ENCODE measurements at regions not wholly inside any gene's neighbourhood (a gene's known extent, or its start where the extent isn't known, plus 50 kb on each side); places are given as distances from the start of the nearest gene placed in this dataset.

- TF ChIP-seq REST (IDR thresholded peaks at IDR 0.05; ENCODE audit: low read depth) (no peak), EGR1 (IDR thresholded peaks at IDR 0.05) (no peak)
Observed at GRCh38 chr7:51601461-51601860, 284.9 kb upstream of the COBL start.

- TF ChIP-seq REST (IDR thresholded peaks at IDR 0.05; ENCODE audit: low read depth) (no peak), TCF12 (IDR thresholded peaks at IDR 0.05; ENCODE audit: low read depth) (no peak), EGR1 (IDR thresholded peaks at IDR 0.05) (no peak), CREB1 (IDR thresholded peaks at IDR 0.05; ENCODE audit: low read depth) (no peak), MAX (IDR thresholded peaks at IDR 0.05) (no peak), CEBPB (IDR thresholded peaks at IDR 0.05) (no peak), TEAD4 (IDR thresholded peaks at IDR 0.05) (no peak), RAD21 (IDR thresholded peaks at IDR 0.05; ENCODE audit: low read depth) (no peak), EP300 (IDR thresholded peaks at IDR 0.05; ENCODE audit: borderline replicate concordance) (no peak), YY1 (IDR thresholded peaks at IDR 0.05; ENCODE audit: low read depth) (no peak), ZBTB7A (IDR thresholded peaks at IDR 0.05; ENCODE audit: low read depth) (no peak), TAF1 (IDR thresholded peaks at IDR 0.05; ENCODE audit: low read depth) (no peak), NFIC (IDR thresholded peaks at IDR 0.05) (no peak), USF1 (IDR thresholded peaks at IDR 0.05) (no peak)
Observed at GRCh38 chr7:51593628-51594027, 277.0 kb upstream of the COBL start.

- TF ChIP-seq NFIC (IDR thresholded peaks at IDR 0.05) (no peak), EGR1 (IDR thresholded peaks at IDR 0.05) (no peak), TEAD4 (IDR thresholded peaks at IDR 0.05) (no peak), YY1 (IDR thresholded peaks at IDR 0.05; ENCODE audit: low read depth) (no peak), TAF1 (IDR thresholded peaks at IDR 0.05; ENCODE audit: low read depth) (no peak), RAD21 (IDR thresholded peaks at IDR 0.05; ENCODE audit: low read depth) (no peak), CEBPB (IDR thresholded peaks at IDR 0.05) (no peak), TCF12 (IDR thresholded peaks at IDR 0.05; ENCODE audit: low read depth) (no peak), FOXM1 (IDR thresholded peaks at IDR 0.05; ENCODE audit: borderline replicate concordance, low read depth) (no peak), CREB1 (IDR thresholded peaks at IDR 0.05; ENCODE audit: low read depth) (no peak), MAX (IDR thresholded peaks at IDR 0.05) (no peak), EP300 (IDR thresholded peaks at IDR 0.05; ENCODE audit: borderline replicate concordance) (no peak), REST (IDR thresholded peaks at IDR 0.05; ENCODE audit: low read depth) (no peak), ZBTB7A (IDR thresholded peaks at IDR 0.05; ENCODE audit: low read depth) (no peak), USF1 (IDR thresholded peaks at IDR 0.05) (no peak)
Observed at GRCh38 chr7:51592842-51593599, 276.4 kb upstream of the COBL start.

GRCh38 chr7:51591223-51591622 is 274.6 kb upstream of the COBL start:
- TF ChIP-seq MAX (IDR thresholded peaks at IDR 0.05) (no peak), NFIC (IDR thresholded peaks at IDR 0.05) (no peak), CREB1 (IDR thresholded peaks at IDR 0.05; ENCODE audit: low read depth) (no peak), ZBTB7A (IDR thresholded peaks at IDR 0.05; ENCODE audit: low read depth) (no peak), FOXM1 (IDR thresholded peaks at IDR 0.05; ENCODE audit: borderline replicate concordance, low read depth) (no peak), EP300 (IDR thresholded peaks at IDR 0.05; ENCODE audit: borderline replicate concordance) (no peak), TCF12 (IDR thresholded peaks at IDR 0.05; ENCODE audit: low read depth) (no peak), EGR1 (IDR thresholded peaks at IDR 0.05) (no peak)

Measured in Ishikawa (cell line).